ENCODE measurements at regions not wholly inside any gene's neighbourhood (a gene's known extent, or its start where the extent isn't known, plus 50 kb on each side); places are given as distances from the start of the nearest gene placed in this dataset.

GRCh38 chr1:218527737-218528136 lies 182.6 kb downstream of the TGFB2 start:
- TF ChIP-seq CTCF (IDR thresholded peaks at IDR 0.05; ENCODE audit: insufficient read depth, low read length, poor library complexity, severe bottlenecking) (no peak), EZH2phosphoT487 (conservative IDR thresholded peaks at IDR 0.05; ENCODE audit: low read length) (no peak)
